GM12872 (cell line): ENCODE measurements at regions not wholly inside any gene's neighbourhood (a gene's known extent, or its start where the extent isn't known, plus 50 kb on each side); places are given as distances from the start of the nearest gene placed in this dataset.

Experiments
- TF ChIP-seq, protein P1 (sequence below): IDR thresholded peaks from 3 replicates; pipeline ENCODE4 v1.5.1; 2011; ENCODE audit warnings: low read depth, mild to moderate bottlenecking, low read length, moderate library complexity; ENCODE audit not compliant: insufficient read depth

DNA sequence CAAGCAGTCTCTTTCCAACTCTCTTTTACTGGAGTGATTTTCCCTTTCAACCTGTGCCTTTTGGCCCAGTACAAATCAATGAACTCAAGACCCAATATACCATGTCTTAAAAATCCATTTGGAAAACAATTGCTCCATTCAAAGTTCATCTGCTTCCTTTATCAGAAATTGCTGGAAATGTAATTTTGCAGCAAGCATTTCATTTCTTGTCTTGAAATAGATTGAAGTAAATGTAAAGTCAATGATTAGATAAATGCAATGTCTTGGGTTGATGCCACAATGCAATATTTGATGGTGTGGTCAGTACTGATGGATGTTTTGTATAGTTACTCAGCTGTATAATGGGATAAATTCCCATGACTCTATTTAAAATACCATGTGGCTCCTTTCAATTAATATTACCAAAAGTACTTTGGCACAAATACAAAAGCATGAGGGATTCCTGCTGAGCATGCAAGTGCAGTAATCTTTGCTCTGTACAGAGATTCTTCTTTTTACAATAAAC, 707.7 kb upstream of the NOVA1 start:
- TF ChIP-seq, protein P1, sequence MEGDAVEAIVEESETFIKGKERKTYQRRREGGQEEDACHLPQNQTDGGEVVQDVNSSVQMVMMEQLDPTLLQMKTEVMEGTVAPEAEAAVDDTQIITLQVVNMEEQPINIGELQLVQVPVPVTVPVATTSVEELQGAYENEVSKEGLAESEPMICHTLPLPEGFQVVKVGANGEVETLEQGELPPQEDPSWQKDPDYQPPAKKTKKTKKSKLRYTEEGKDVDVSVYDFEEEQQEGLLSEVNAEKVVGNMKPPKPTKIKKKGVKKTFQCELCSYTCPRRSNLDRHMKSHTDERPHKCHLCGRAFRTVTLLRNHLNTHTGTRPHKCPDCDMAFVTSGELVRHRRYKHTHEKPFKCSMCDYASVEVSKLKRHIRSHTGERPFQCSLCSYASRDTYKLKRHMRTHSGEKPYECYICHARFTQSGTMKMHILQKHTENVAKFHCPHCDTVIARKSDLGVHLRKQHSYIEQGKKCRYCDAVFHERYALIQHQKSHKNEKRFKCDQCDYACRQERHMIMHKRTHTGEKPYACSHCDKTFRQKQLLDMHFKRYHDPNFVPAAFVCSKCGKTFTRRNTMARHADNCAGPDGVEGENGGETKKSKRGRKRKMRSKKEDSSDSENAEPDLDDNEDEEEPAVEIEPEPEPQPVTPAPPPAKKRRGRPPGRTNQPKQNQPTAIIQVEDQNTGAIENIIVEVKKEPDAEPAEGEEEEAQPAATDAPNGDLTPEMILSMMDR: no peak

DNA sequence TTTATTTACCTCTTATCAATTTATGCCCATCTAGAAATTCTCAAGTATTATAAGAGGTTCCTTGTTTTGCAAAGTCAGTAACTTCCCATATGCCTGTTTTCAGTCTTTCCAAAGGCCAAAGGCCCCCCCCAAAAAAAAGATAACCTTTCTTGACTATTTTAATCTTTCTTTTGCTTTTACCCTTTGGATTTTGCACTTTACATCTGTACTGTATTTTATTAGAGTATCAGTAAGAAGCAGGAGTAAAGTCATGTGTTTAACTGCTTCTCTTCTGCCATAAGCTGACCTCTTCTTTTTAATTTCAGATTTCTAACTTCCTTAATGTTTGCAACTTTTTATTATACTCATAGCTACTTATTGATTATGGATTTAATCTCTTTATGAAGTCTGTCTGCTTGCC, 716.4 kb upstream of the NOVA1 start:
- TF ChIP-seq, protein P1: no peak

DNA sequence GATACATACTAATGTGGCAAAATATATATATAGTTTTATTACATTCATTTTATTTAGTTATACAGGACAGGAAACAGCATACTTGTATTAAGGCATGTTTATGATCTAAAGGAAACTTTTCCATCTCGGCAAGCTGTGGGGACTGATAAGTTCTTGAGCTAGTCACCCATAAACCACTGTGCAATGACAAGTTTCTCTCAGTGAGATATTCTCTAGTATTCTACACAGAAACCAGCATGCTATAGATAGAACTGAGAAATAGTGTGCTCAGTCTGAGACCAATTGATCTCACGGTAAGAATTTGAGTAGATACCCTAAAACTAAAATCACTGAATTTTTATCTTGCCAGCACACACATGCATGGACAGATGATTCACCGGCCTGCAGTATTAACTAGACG, 717.6 kb upstream of the NOVA1 start:
- TF ChIP-seq, protein P1: no peak

DNA sequence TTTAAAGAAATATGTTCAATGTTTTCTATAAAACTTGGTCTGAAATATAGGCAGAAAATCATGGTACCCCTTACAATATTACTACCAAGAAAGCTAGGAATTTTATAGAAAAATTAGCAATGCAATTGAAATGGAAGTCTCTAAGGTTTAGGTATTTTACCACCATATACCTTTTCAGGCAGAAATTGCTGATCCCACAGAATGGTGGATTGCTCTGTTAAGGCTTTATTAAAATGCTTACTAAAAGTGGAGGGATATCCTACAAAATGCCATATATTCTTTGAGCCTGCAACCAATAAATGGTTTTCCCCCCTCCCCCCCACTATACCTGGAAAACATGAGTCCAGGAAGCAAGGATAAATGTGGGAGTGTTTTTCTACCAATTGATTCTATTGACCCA, 718.1 kb upstream of the NOVA1 start:
- TF ChIP-seq, protein P1: no peak

DNA sequence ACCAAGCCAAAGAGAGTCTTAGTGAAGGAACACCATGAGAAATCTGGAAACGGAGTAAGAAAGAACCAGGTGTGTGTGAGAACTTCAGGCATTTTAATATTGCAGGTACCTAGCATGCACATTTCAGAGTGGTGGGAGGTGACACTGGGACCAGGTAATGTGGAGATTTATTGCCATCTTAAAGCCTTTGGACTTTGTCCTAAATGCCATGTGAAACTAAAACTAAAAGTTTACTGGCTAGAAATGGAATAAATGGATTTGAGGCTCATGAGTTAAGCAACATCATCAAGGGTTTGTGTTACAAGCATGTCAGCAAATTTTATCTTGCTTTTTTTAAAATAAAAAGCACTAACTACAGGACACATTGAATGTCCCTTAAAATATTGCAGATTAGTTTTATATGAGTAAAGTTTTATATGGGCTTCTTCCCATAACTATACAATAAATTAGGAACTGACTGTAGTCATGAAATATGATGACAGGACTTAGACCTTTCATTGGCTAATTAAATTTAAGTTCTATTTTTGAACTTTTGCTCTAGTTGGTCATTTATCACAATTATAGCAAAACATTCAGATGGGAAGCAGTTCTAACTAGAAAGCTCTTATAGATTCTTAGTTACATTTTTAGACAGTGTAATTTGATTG, 721.1 kb upstream of the NOVA1 start:
- TF ChIP-seq, protein P1: no peak

DNA sequence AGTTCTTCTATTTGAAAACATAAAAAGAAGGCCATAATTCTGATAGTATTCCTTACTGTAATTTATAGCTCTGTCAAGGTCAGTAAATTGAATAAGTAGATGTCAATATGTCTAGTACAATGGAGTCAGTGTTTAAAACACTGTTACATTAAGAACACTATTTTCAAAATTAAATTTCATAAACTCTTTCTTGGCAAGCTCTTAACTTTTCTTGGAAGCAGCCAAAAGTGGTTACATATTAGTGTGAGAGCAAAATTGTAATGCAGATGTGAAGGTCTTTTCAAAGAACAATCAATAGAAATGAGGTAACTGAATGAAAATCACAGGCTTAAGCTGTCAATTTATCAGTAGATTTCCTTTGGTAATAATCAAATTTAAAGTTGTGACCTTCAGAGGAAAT, 722.4 kb upstream of the NOVA1 start:
- TF ChIP-seq, protein P1: no peak

DNA sequence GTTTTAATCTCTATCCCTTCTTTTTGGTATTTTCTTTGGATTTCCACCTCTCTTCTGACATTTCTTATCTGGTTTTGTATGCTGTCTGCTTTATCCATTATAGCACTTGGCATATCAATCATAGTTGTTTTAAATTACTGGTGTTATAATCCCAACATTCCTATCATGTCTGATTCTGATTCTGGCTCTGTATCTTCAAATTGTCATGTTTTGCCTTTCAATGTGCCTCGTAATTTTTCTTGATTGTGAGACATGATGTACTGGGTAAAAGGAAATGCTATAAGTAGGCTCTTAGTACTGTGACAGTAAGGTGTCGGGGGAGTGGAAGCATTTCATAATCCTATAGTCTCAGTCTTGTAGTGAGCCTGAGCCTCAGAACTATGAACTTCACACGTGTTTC, 729.3 kb upstream of the NOVA1 start:
- TF ChIP-seq, protein P1: no peak
